ENCODE measurements at regions not wholly inside any gene's neighbourhood (a gene's known extent, or its start where the extent isn't known, plus 50 kb on each side); places are given as distances from the start of the nearest gene placed in this dataset.

DNA sequence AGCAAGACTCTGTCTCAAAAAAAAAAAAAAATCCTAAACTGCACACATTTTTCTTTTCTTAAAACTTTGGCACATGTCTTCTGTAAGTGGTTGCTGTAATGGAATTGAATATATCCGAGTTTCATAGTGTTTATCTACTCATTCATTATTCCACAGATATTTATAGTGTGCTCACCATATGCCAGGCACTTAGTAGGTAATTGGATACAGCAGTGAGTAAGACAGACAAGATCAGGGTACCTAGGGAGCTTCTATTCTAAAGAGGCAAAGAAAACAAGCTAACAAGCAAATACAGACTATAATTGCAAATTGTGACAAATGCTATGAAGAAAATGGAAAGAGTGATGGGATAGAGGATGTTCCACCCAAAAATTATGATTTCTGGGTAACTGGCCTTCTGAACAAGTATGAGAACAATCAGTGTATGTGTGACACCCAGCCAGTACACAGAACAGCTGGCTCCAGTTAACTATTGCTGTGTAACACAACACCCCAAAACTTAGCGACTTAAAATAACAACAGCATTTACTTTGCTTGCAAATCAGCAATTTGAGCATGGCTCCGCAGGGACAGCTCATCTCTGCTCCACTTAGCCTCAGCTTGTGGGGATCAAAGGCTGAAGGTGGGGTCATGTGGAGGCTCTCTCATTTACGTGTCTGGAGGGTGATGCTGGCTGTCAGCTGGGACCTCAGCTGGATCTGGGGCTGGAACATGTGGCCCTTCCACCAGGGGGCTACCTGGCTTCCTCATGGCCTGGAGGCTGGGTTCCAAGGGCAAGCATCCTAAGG is 224.9 kb downstream of the INSIG2 start:
- TF ChIP-seq, protein P1, sequence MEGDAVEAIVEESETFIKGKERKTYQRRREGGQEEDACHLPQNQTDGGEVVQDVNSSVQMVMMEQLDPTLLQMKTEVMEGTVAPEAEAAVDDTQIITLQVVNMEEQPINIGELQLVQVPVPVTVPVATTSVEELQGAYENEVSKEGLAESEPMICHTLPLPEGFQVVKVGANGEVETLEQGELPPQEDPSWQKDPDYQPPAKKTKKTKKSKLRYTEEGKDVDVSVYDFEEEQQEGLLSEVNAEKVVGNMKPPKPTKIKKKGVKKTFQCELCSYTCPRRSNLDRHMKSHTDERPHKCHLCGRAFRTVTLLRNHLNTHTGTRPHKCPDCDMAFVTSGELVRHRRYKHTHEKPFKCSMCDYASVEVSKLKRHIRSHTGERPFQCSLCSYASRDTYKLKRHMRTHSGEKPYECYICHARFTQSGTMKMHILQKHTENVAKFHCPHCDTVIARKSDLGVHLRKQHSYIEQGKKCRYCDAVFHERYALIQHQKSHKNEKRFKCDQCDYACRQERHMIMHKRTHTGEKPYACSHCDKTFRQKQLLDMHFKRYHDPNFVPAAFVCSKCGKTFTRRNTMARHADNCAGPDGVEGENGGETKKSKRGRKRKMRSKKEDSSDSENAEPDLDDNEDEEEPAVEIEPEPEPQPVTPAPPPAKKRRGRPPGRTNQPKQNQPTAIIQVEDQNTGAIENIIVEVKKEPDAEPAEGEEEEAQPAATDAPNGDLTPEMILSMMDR (IDR thresholded peaks at IDR 0.05; ENCODE audit: low read depth, low read length, missing input control), result no peak
- TF ChIP-seq, protein P2, sequence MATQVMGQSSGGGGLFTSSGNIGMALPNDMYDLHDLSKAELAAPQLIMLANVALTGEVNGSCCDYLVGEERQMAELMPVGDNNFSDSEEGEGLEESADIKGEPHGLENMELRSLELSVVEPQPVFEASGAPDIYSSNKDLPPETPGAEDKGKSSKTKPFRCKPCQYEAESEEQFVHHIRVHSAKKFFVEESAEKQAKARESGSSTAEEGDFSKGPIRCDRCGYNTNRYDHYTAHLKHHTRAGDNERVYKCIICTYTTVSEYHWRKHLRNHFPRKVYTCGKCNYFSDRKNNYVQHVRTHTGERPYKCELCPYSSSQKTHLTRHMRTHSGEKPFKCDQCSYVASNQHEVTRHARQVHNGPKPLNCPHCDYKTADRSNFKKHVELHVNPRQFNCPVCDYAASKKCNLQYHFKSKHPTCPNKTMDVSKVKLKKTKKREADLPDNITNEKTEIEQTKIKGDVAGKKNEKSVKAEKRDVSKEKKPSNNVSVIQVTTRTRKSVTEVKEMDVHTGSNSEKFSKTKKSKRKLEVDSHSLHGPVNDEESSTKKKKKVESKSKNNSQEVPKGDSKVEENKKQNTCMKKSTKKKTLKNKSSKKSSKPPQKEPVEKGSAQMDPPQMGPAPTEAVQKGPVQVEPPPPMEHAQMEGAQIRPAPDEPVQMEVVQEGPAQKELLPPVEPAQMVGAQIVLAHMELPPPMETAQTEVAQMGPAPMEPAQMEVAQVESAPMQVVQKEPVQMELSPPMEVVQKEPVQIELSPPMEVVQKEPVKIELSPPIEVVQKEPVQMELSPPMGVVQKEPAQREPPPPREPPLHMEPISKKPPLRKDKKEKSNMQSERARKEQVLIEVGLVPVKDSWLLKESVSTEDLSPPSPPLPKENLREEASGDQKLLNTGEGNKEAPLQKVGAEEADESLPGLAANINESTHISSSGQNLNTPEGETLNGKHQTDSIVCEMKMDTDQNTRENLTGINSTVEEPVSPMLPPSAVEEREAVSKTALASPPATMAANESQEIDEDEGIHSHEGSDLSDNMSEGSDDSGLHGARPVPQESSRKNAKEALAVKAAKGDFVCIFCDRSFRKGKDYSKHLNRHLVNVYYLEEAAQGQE (IDR thresholded peaks at IDR 0.05), result no peak
- TF ChIP-seq, protein P3, sequence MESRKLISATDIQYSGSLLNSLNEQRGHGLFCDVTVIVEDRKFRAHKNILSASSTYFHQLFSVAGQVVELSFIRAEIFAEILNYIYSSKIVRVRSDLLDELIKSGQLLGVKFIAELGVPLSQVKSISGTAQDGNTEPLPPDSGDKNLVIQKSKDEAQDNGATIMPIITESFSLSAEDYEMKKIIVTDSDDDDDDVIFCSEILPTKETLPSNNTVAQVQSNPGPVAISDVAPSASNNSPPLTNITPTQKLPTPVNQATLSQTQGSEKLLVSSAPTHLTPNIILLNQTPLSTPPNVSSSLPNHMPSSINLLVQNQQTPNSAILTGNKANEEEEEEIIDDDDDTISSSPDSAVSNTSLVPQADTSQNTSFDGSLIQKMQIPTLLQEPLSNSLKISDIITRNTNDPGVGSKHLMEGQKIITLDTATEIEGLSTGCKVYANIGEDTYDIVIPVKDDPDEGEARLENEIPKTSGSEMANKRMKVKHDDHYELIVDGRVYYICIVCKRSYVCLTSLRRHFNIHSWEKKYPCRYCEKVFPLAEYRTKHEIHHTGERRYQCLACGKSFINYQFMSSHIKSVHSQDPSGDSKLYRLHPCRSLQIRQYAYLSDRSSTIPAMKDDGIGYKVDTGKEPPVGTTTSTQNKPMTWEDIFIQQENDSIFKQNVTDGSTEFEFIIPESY (IDR thresholded peaks at IDR 0.05), result no peak

Data from liver (tissue), 2 donors.